H9 (cell line): ENCODE measurements at regions not wholly inside any gene's neighbourhood (a gene's known extent, or its start where the extent isn't known, plus 50 kb on each side); places are given as distances from the start of the nearest gene placed in this dataset.

Experiments used
- DNase-seq: peaks from one replicate; pipeline ENCODE4 v3.0.0-alpha.2; 2017
- H2AFZ ChIP-seq: one replicate; pipeline ENCODE4 v1.6.1; 2013; ENCODE audit warnings: mild to moderate bottlenecking, low read length, control low read depth, moderate library complexity
- H2AK5ac ChIP-seq: 2 replicates; pipeline ENCODE4 v1.6.1; 2013; ENCODE audit warnings: low read length, control low read depth, mixed read lengths; ENCODE audit not compliant: insufficient read length
- H2BK120ac ChIP-seq: one replicate; pipeline ENCODE4 v1.6.1; 2013; ENCODE audit warnings: low read depth, mild to moderate bottlenecking, low read length, control low read depth, inconsistent platforms; ENCODE audit not compliant: poor library complexity, severe bottlenecking
- H2BK12ac ChIP-seq: 2 replicates; pipeline ENCODE4 v1.6.1; 2013; ENCODE audit warnings: low read length, control low read depth, mixed read lengths, low read depth; ENCODE audit not compliant: insufficient read length
- H2BK15ac ChIP-seq: 2 replicates; pipeline ENCODE4 v1.6.1; 2013; ENCODE audit warnings: low read depth, low read length, control low read depth
- H2BK20ac ChIP-seq: one replicate; pipeline ENCODE4 v1.6.1; 2013; ENCODE audit warnings: low read depth, mild to moderate bottlenecking, low read length, control low read depth, inconsistent platforms; ENCODE audit not compliant: poor library complexity, severe bottlenecking
- H2BK5ac ChIP-seq: 2 replicates; pipeline ENCODE4 v1.6.1; 2013; ENCODE audit warnings: low read length, control low read depth, mixed read lengths; ENCODE audit not compliant: insufficient read length
- H3K14ac ChIP-seq: 2 replicates; pipeline ENCODE4 v1.6.1; 2013; ENCODE audit warnings: low read length, control low read depth; ENCODE audit not compliant: insufficient read depth
- H3K18ac ChIP-seq: 2 replicates; pipeline ENCODE4 v1.6.1; 2013; ENCODE audit warnings: low read depth, mild to moderate bottlenecking, mixed read lengths, low read length, control low read depth; ENCODE audit not compliant: insufficient read length
- H3K23ac ChIP-seq: 2 replicates; pipeline ENCODE4 v1.6.1; 2013; ENCODE audit warnings: low read length, control low read depth, mixed read lengths, low read depth; ENCODE audit not compliant: insufficient read length
- H3K23me2 ChIP-seq: 2 replicates; pipeline ENCODE4 v1.6.1; 2013; ENCODE audit warnings: low read depth, mild to moderate bottlenecking, mixed read lengths, low read length, control low read depth; ENCODE audit not compliant: insufficient read length, poor library complexity, severe bottlenecking
- H3K27ac ChIP-seq: 2 replicates; pipeline ENCODE4 v1.5.1; 2013; ENCODE audit warnings: low read length, control low read depth, mixed read lengths, low read depth; ENCODE audit not compliant: insufficient read length
- H3K27me3 ChIP-seq: 2 replicates; pipeline ENCODE4 v1.6.1; 2013; ENCODE audit warnings: low read length, control low read depth, inconsistent platforms; ENCODE audit not compliant: insufficient read depth
- H3K4ac ChIP-seq: 2 replicates; pipeline ENCODE4 v1.6.1; 2013; ENCODE audit warnings: low read depth, mild to moderate bottlenecking, control low read depth, inconsistent platforms, low read length, moderate library complexity
- H3K4me1 ChIP-seq: 2 replicates; pipeline ENCODE4 v1.6.1; 2013; ENCODE audit warnings: low read length, control low read depth, inconsistent platforms; ENCODE audit not compliant: insufficient read depth
- H3K4me2 ChIP-seq: 2 replicates; pipeline ENCODE4 v1.6.1; 2013; ENCODE audit warnings: low read length, control low read depth, mixed read lengths; ENCODE audit not compliant: insufficient read length, insufficient read depth
- H3K56ac ChIP-seq: 2 replicates; pipeline ENCODE4 v1.6.1; 2013; ENCODE audit warnings: low read depth, mild to moderate bottlenecking, mixed read lengths, low read length, control low read depth; ENCODE audit not compliant: insufficient read length
- H3K79me1 ChIP-seq: 2 replicates; pipeline ENCODE4 v1.6.1; 2013; ENCODE audit warnings: low read depth, mild to moderate bottlenecking, moderate library complexity, low read length, control low read depth, inconsistent platforms; ENCODE audit not compliant: insufficient read depth, poor library complexity, severe bottlenecking
- H3K79me2 ChIP-seq: 2 replicates; pipeline ENCODE4 v1.6.1; 2013; ENCODE audit warnings: low read length, control low read depth, inconsistent platforms; ENCODE audit not compliant: insufficient read depth
- H3K9ac ChIP-seq: 2 replicates; pipeline ENCODE4 v1.6.1; 2013; ENCODE audit warnings: low read length, control low read depth, mixed read lengths; ENCODE audit not compliant: insufficient read length; ENCODE audit errors: extremely low read depth
- H3K9me3 ChIP-seq: one replicate; pipeline ENCODE4 v1.6.1; 2013; ENCODE audit warnings: low read depth, low read length, inconsistent platforms; ENCODE audit not compliant: control insufficient read depth
- H3T11ph ChIP-seq: one replicate; pipeline ENCODE4 v1.6.1; 2013; ENCODE audit warnings: mild to moderate bottlenecking, low read length, control low read depth, inconsistent platforms
- H4K20me1 ChIP-seq: one replicate; pipeline ENCODE4 v1.6.1; 2013; ENCODE audit not compliant: control insufficient read depth, insufficient read length, insufficient read depth
- H4K5ac ChIP-seq: 2 replicates; pipeline ENCODE4 v1.6.1; 2013; ENCODE audit warnings: low read depth, mild to moderate bottlenecking, mixed read lengths, low read length, control low read depth; ENCODE audit not compliant: insufficient read length
- H4K8ac ChIP-seq: replicated peaks from 2 replicates; pipeline ENCODE4 v1.6.1; 2013; ENCODE audit warnings: low read length, control low read depth, mixed read lengths, low read depth; ENCODE audit not compliant: insufficient read length
- H4K91ac ChIP-seq: 2 replicates; pipeline ENCODE4 v1.6.1; 2013; ENCODE audit warnings: low read depth, mild to moderate bottlenecking, moderate library complexity, mixed read lengths, low read length, control low read depth; ENCODE audit not compliant: insufficient read length
- H3K27ac Mint-ChIP-seq, 3 experiments: 2 replicates in 2 of 3; 3 replicates in 1 of 3; pipeline ENCODE4 v1.8.0; 2020 to 2021; ENCODE audit warnings: mixed read lengths in 3 of 3, mild to moderate bottlenecking in 1 of 3, moderate library complexity in 1 of 3
- H3K27me3 Mint-ChIP-seq: 2 replicates; pipeline ENCODE4 v1.8.0; 2021; ENCODE audit warnings: low read depth, mild to moderate bottlenecking, moderate library complexity, mixed read lengths
- H3K36me3 Mint-ChIP-seq, 3 experiments: 2 replicates in 2 of 3; 3 replicates in 1 of 3; pipeline ENCODE4 v1.8.0; 2020 to 2021; ENCODE audit warnings: low read depth in 3 of 3, mixed read lengths in 3 of 3; ENCODE audit not compliant: insufficient read depth in 1 of 3
- H3K4me1 Mint-ChIP-seq, 2 experiments: 2 replicates each; pipeline ENCODE4 v1.8.0; 2020; ENCODE audit warnings: mixed read lengths in 2 of 2
- H3K4me3 Mint-ChIP-seq, 2 experiments: 2 replicates in 1 of 2; 3 replicates in 1 of 2; pipeline ENCODE4 v1.8.0; 2020 to 2021; ENCODE audit warnings: mild to moderate bottlenecking in 2 of 2, mixed read lengths in 2 of 2, moderate library complexity in 1 of 2
- H3K9me3 Mint-ChIP-seq, 2 experiments: 2 replicates in 1 of 2; 3 replicates in 1 of 2; pipeline ENCODE4 v1.8.0; 2020; ENCODE audit warnings: mild to moderate bottlenecking in 2 of 2, mixed read lengths in 2 of 2, moderate library complexity in 1 of 2
- CTCF ChIP-seq: fragments of 200-600 bp; sonication (generic); conservative IDR thresholded peaks from 3 replicates; pipeline ENCODE4 v1.8.0; 2021; ENCODE audit warnings: antibody characterized with exemption, mild to moderate bottlenecking
- WGBS: extraction: QIAGEN DNeasy Blood & Tissue Kit; methylation state at CpG from one replicate; pipeline ENCODE4 v1.1.7; 2013; ENCODE audit warnings: missing lambda C conversion rate, low lambda C conversion rate, mixed read lengths; ENCODE audit not compliant: insufficient read length; ENCODE audit errors: extremely low coverage; 5-methylcytosine and 5-hydroxymethylcytosine counted together

GRCh38 chr7:17599733-17600339 lies 301.4 kb downstream of the AHR start:
- Histone ChIP-seq H2BK20ac (no peak overlapping the region), H3K9me3 (no peaks in the 10 kb centered on the region), H3K4me1 (no peaks in the 10 kb centered on the region), H3K79me2 (no peaks in the 10 kb centered on the region), H4K20me1 (no peaks in the 10 kb centered on the region), H3K18ac (no peak overlapping the region), H2AFZ (no peak overlapping the region), H3K4me2 (no peak overlapping the region), H2BK5ac (no peak overlapping the region), H2BK15ac (no peak overlapping the region), H3K27ac (no peak overlapping the region), H3K23me2 (no peaks in the 10 kb centered on the region), H4K5ac (no peak overlapping the region), H4K8ac (no peak overlapping the region), H3K79me1 (no peaks in the 10 kb centered on the region), H2BK120ac (no peak overlapping the region), H3K14ac (no peak overlapping the region), H3K27me3 (no peaks in the 10 kb centered on the region), H2AK5ac (no peak overlapping the region), H3K56ac (no peak overlapping the region), H3K23ac (no peak overlapping the region), H4K91ac (no peak overlapping the region), H2BK12ac (no peak overlapping the region), H3K4ac (no peak overlapping the region), H3K9ac (no peak overlapping the region), H3T11ph (no peak overlapping the region)
- Mint-ChIP-seq H3K27me3 (no peaks in the 10 kb centered on the region), H3K4me3 (no peak overlapping the region), H3K27ac (no peak overlapping the region), H3K9me3 (peaks cover 0 to 4% of the 10 kb centered on the region in 2 experiments; a peak in 2 of 5 replicates), H3K36me3 (no peaks in the 10 kb centered on the region), H3K4me1 (no peaks in the 10 kb centered on the region)
- no CpG with 5 or more reads among the region's 7 CpGs for WGBS
- DNase-seq = no peak
- no peak for TF ChIP-seq CTCF
